ENCODE measurements at regions not wholly inside any gene's neighbourhood (a gene's known extent, or its start where the extent isn't known, plus 50 kb on each side); places are given as distances from the start of the nearest gene placed in this dataset.

DNA sequence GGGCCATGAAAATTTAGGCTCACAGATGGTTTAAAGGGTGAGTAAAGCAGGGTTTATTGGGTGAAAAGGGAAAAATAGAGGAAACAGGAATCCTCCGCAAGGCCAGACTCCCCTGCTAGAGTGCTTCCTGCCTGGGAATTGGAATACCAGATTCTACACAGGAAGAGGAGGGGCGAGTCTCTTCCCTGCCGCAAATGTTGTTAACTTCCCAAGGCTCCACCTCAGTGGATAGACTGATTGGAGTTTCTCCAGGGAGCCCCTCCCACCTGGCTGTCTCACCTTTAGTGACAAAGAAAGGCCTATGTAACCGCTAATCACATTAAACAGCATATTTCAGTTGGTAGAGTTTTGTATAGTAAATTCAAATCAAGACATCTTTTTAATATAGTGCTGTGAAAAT lies 1450.1 kb downstream of the KCNT2 start:
- Histone ChIP-seq H3K79me2 (ENCODE audit: insufficient read depth, low read length) (no peaks in the 10 kb centered on the region), H2AFZ (ENCODE audit: low read depth, low read length) (no peak overlapping the region), H3K4me3 (ENCODE audit: low read depth in 1 of 2, low read length in 2 of 2) (no peak overlapping the region), H3K4me2 (ENCODE audit: insufficient read depth, low read length) (no peak overlapping the region), H3K4me1 (ENCODE audit: insufficient read depth, low read length) (no peaks in the 10 kb centered on the region), H4K20me1 (ENCODE audit: insufficient read depth, low read length) (no peaks in the 10 kb centered on the region), H3K27me3 (ENCODE audit: insufficient read depth, low read length, poor library complexity) (no peaks in the 10 kb centered on the region), H3K9ac (ENCODE audit: low read depth, low read length) (no peak overlapping the region), H3K27ac (ENCODE audit: low read length) (no peak overlapping the region), H3K9me3 (ENCODE audit: insufficient read depth, low read length, severe bottlenecking) (no peaks in the 10 kb centered on the region), H3K36me3 (ENCODE audit: insufficient read depth, low read length) (no peaks in the 10 kb centered on the region)
- DNase-seq (no peak), ATAC-seq (ENCODE audit: insufficient read depth, low read depth) (no peak)
- TF ChIP-seq, protein P1, sequence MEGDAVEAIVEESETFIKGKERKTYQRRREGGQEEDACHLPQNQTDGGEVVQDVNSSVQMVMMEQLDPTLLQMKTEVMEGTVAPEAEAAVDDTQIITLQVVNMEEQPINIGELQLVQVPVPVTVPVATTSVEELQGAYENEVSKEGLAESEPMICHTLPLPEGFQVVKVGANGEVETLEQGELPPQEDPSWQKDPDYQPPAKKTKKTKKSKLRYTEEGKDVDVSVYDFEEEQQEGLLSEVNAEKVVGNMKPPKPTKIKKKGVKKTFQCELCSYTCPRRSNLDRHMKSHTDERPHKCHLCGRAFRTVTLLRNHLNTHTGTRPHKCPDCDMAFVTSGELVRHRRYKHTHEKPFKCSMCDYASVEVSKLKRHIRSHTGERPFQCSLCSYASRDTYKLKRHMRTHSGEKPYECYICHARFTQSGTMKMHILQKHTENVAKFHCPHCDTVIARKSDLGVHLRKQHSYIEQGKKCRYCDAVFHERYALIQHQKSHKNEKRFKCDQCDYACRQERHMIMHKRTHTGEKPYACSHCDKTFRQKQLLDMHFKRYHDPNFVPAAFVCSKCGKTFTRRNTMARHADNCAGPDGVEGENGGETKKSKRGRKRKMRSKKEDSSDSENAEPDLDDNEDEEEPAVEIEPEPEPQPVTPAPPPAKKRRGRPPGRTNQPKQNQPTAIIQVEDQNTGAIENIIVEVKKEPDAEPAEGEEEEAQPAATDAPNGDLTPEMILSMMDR (IDR thresholded peaks at IDR 0.05; ENCODE audit: borderline replicate concordance, extremely low read depth, low read length, poor library complexity, severe bottlenecking), result no peak
- no peak for TF ChIP-seq EZH2 (IDR thresholded peaks at IDR 0.05; ENCODE audit: borderline replicate concordance, low read depth, low read length, severe bottlenecking)

DNA sequence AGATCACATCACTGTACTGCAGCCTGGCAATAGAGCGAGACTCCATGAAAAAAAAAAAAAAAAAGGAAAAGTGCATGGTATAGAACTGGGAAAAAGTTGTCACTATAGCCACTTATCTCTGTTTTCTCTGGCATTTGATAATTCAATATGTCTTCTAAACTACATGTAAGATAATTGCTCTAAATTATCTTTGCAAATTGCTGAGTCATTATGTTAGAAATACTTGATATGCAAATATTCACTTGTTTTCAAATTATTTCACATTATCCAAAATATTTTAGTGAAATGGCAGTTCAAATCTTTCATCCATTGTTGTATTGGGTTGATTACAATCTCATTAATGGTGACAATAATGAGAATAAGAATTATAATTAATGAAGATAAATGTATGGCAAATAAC lies 1455.1 kb downstream of the KCNT2 start:
- no peaks in the 10 kb centered on the region for H3K4me1 ChIP-seq (ENCODE audit: insufficient read depth, low read length)
- no peaks in the 10 kb centered on the region for H3K79me2 ChIP-seq (ENCODE audit: insufficient read depth, low read length)
- H3K9ac ChIP-seq (ENCODE audit: low read depth, low read length), result no peak overlapping the region
- no peaks in the 10 kb centered on the region for H3K27me3 ChIP-seq (ENCODE audit: insufficient read depth, low read length, poor library complexity)
- no peak for DNase-seq
- no peak for ATAC-seq (ENCODE audit: insufficient read depth, low read depth)
- H4K20me1 ChIP-seq (ENCODE audit: insufficient read depth, low read length), result no peaks in the 10 kb centered on the region
- no peaks in the 10 kb centered on the region for H3K36me3 ChIP-seq (ENCODE audit: insufficient read depth, low read length)
- H2AFZ ChIP-seq (ENCODE audit: low read depth, low read length), result no peak overlapping the region
- no peak overlapping the region for H3K4me3 ChIP-seq (ENCODE audit: low read depth in 1 of 2, low read length in 2 of 2)
- H3K27ac ChIP-seq (ENCODE audit: low read length), result no peak overlapping the region
- no peak overlapping the region for H3K4me2 ChIP-seq (ENCODE audit: insufficient read depth, low read length)
- TF ChIP-seq EZH2 (IDR thresholded peaks at IDR 0.05; ENCODE audit: borderline replicate concordance, low read depth, low read length, severe bottlenecking), result no peak
- TF ChIP-seq, protein P1 (IDR thresholded peaks at IDR 0.05; ENCODE audit: borderline replicate concordance, extremely low read depth, low read length, poor library complexity, severe bottlenecking), result no peak
- H3K9me3 ChIP-seq (ENCODE audit: insufficient read depth, low read length, severe bottlenecking), result no peaks in the 10 kb centered on the region

DNA sequence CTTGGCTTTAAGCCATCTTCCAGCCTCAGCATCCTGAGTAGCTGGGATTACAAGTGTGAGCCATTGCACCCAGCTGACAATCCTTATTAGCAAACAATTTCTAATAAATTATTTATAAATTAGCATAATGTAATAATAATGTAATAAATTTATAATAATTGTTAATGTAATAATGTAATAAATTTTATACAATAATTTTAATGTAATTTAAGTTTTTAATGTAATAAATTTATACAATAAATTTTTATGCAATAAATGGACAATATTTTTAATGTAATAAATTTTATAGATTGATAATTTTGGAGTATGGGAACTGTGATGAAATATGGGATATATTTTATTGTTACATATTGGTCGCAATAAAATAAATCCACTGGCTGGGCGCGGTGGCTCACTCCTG lies 1457.5 kb downstream of the KCNT2 start:
- Histone ChIP-seq H3K9ac (ENCODE audit: low read depth, low read length) (no peak overlapping the region), H3K79me2 (ENCODE audit: insufficient read depth, low read length) (no peaks in the 10 kb centered on the region), H3K4me3 (ENCODE audit: low read depth in 1 of 2, low read length in 2 of 2) (no peak overlapping the region), H3K9me3 (ENCODE audit: insufficient read depth, low read length, severe bottlenecking) (no peaks in the 10 kb centered on the region), H3K27ac (ENCODE audit: low read length) (no peak overlapping the region), H3K27me3 (ENCODE audit: insufficient read depth, low read length, poor library complexity) (no peaks in the 10 kb centered on the region), H3K36me3 (ENCODE audit: insufficient read depth, low read length) (no peaks in the 10 kb centered on the region), H3K4me1 (ENCODE audit: insufficient read depth, low read length) (no peaks in the 10 kb centered on the region), H3K4me2 (ENCODE audit: insufficient read depth, low read length) (no peak overlapping the region), H2AFZ (ENCODE audit: low read depth, low read length) (no peak overlapping the region), H4K20me1 (ENCODE audit: insufficient read depth, low read length) (no peaks in the 10 kb centered on the region)
- no peak for DNase-seq
- TF ChIP-seq, protein P1 (IDR thresholded peaks at IDR 0.05; ENCODE audit: borderline replicate concordance, extremely low read depth, low read length, poor library complexity, severe bottlenecking), result no peak
- no peak for TF ChIP-seq EZH2 (IDR thresholded peaks at IDR 0.05; ENCODE audit: borderline replicate concordance, low read depth, low read length, severe bottlenecking)
- ATAC-seq (ENCODE audit: insufficient read depth, low read depth), result no peak

DNA sequence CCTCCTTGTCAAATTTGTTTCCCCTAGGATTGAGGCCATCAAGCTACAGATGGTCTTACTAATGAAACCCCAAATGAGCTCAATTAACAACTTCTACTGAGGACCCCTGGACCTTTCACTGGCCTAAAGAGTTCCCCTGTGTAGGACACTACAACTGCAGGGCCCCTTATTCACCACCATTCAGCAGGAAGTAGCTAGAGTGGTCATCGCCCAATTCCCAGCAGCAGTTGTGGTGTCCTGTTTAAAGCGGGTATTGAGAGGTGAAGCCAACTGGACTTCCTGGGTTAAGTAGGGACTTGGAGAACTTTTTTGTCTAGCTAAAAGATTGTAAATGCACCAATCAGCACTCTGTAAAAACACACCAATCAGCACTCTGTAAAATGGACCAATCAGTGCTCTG lies 1466.9 kb downstream of the KCNT2 start:
- Histone ChIP-seq H3K4me2 (ENCODE audit: insufficient read depth, low read length) (no peak overlapping the region), H3K9me3 (ENCODE audit: insufficient read depth, low read length, severe bottlenecking) (peaks cover 3% of the 10 kb centered on the region), H3K27me3 (ENCODE audit: insufficient read depth, low read length, poor library complexity) (no peaks in the 10 kb centered on the region), H3K36me3 (ENCODE audit: insufficient read depth, low read length) (no peaks in the 10 kb centered on the region), H4K20me1 (ENCODE audit: insufficient read depth, low read length) (no peaks in the 10 kb centered on the region), H3K4me1 (ENCODE audit: insufficient read depth, low read length) (no peaks in the 10 kb centered on the region), H3K27ac (ENCODE audit: low read length) (no peak overlapping the region), H3K79me2 (ENCODE audit: insufficient read depth, low read length) (no peaks in the 10 kb centered on the region), H3K9ac (ENCODE audit: low read depth, low read length) (no peak overlapping the region), H2AFZ (ENCODE audit: low read depth, low read length) (no peak overlapping the region), H3K4me3 (ENCODE audit: low read depth in 1 of 2, low read length in 2 of 2) (no peak overlapping the region)
- DNase-seq (no peak), ATAC-seq (ENCODE audit: insufficient read depth, low read depth) (no peak)
- TF ChIP-seq EZH2 (IDR thresholded peaks at IDR 0.05; ENCODE audit: borderline replicate concordance, low read depth, low read length, severe bottlenecking), result no peak
- TF ChIP-seq, protein P1 (IDR thresholded peaks at IDR 0.05; ENCODE audit: borderline replicate concordance, extremely low read depth, low read length, poor library complexity, severe bottlenecking), result no peak
